Neural cell (in vitro differentiated cells): ENCODE measurements at regions not wholly inside any gene's neighbourhood (a gene's known extent, or its start where the extent isn't known, plus 50 kb on each side); places are given as distances from the start of the nearest gene placed in this dataset.

Experiments used
- H2AFZ ChIP-seq: fragments of 200-600, 300-800 bp; sonication (generic), shearing (Covaris generic); 2 replicates; pipeline ENCODE4 v1.6.0; 2014; ENCODE audit warnings: low read depth, mild to moderate bottlenecking, antibody characterized with exemption, low read length, moderate library complexity
- H3F3A ChIP-seq: fragments of 200-600 bp; shearing (Covaris generic); 2 replicates; pipeline ENCODE4 v1.6.1; 2016; ENCODE audit warnings: mild to moderate bottlenecking, moderate library complexity, mixed read lengths, antibody characterized with exemption, low read length; ENCODE audit not compliant: insufficient read depth, poor library complexity, severe bottlenecking
- H3K27ac ChIP-seq: fragments of 200-600, 300-800 bp; sonication (generic), shearing (Covaris generic); 2 replicates; pipeline ENCODE4 v1.5.1; 2014; ENCODE audit warnings: mild to moderate bottlenecking, low read length, moderate library complexity
- H3K27me3 ChIP-seq: fragments of 300-800, 200-600 bp; sonication (generic), shearing (Covaris generic); 2 replicates; pipeline ENCODE4 v1.6.0; 2014; ENCODE audit warnings: mild to moderate bottlenecking, low read depth, low read length, moderate library complexity; ENCODE audit not compliant: insufficient read depth
- H3K36me3 ChIP-seq: fragments of 300-800, 200-600 bp; sonication (generic), shearing (Covaris generic); 2 replicates; pipeline ENCODE4 v1.5.1; 2014; ENCODE audit warnings: mild to moderate bottlenecking, antibody characterized with exemption, low read length, moderate library complexity; ENCODE audit not compliant: insufficient read depth
- H3K4me2 ChIP-seq: fragments of 300-800, 200-600 bp; sonication (generic), shearing (Covaris generic); 2 replicates; pipeline ENCODE4 v1.6.0; 2014; ENCODE audit warnings: mild to moderate bottlenecking, low read length
- H3K4me3 ChIP-seq: fragments of 300-800, 200-600 bp; sonication (generic), shearing (Covaris generic); 2 replicates; pipeline ENCODE4 v1.5.1; 2014; ENCODE audit warnings: mild to moderate bottlenecking, low read length, moderate library complexity
- H3K79me2 ChIP-seq: fragments of 200-600 bp; shearing (Covaris generic); replicated peaks from 2 replicates; pipeline ENCODE4 v1.6.0; 2014; ENCODE audit warnings: mild to moderate bottlenecking, low read length, moderate library complexity; ENCODE audit not compliant: insufficient read depth
- H3K9ac ChIP-seq: fragments of 300-800, 200-600 bp; sonication (generic), shearing (Covaris generic); 2 replicates; pipeline ENCODE4 v1.6.1; 2016; ENCODE audit warnings: mild to moderate bottlenecking, low read length, mixed read lengths
- H3K9me2 ChIP-seq: fragments of 200-600 bp; shearing (Covaris generic); 2 replicates; pipeline ENCODE4 v1.6.1; 2016; ENCODE audit warnings: mild to moderate bottlenecking, low read length, mixed read lengths; ENCODE audit not compliant: insufficient read depth
- H3K9me3 ChIP-seq: fragments of 200-600, 300-800 bp; sonication (generic), shearing (Covaris generic); 2 replicates; pipeline ENCODE4 v1.6.1; 2016; ENCODE audit warnings: mild to moderate bottlenecking, mixed run types, low read length, moderate library complexity, mixed read lengths
- H4K20me1 ChIP-seq: fragments of 200-600 bp; shearing (Covaris generic); 2 replicates; pipeline ENCODE4 v1.6.1; 2016; ENCODE audit warnings: mild to moderate bottlenecking, mixed run types; ENCODE audit not compliant: insufficient read depth
- EP300 ChIP-seq: fragments of 450-650 bp; conservative IDR thresholded peaks from 2 replicates; pipeline ENCODE4 v1.6.1; 2014; ENCODE audit warnings: antibody characterized with exemption, mild to moderate bottlenecking, moderate library complexity; ENCODE audit not compliant: poor library complexity, severe bottlenecking
- EZH2 ChIP-seq: fragments of 200-600, 300-800 bp; shearing (Covaris generic), sonication (generic); IDR thresholded peaks from 2 replicates; pipeline ENCODE4 v1.6.1; 2014; ENCODE audit warnings: antibody characterized with exemption, low read length, borderline replicate concordance, mild to moderate bottlenecking; ENCODE audit not compliant: insufficient read depth, poor library complexity, severe bottlenecking
- MXI1 ChIP-seq: fragments of 450-650 bp; conservative IDR thresholded peaks from 2 replicates; pipeline ENCODE4 v1.6.1; 2014; ENCODE audit warnings: antibody characterized with exemption, mild to moderate bottlenecking; ENCODE audit not compliant: poor library complexity, severe bottlenecking
- POLR2AphosphoS5 ChIP-seq: IDR thresholded peaks from 2 replicates; pipeline ENCODE4 v1.6.1; 2012
- RAD21 ChIP-seq: fragments of 450-650 bp; conservative IDR thresholded peaks from 2 replicates; pipeline ENCODE4 v1.6.1; 2014; ENCODE audit warnings: antibody characterized with exemption, mild to moderate bottlenecking, moderate library complexity
- SMC3 ChIP-seq: fragments of 450-650 bp; conservative IDR thresholded peaks from 2 replicates; pipeline ENCODE4 v1.6.1; 2014; ENCODE audit warnings: antibody characterized with exemption, mild to moderate bottlenecking, moderate library complexity; ENCODE audit not compliant: poor library complexity
- TAF1 ChIP-seq: IDR thresholded peaks from 2 replicates; pipeline ENCODE4 v1.6.1; 2012; ENCODE audit warnings: low read depth
- TF ChIP-seq, protein P1 (sequence below): fragments of 450-650 bp; IDR thresholded peaks from 2 replicates; pipeline ENCODE4 v1.5.1; 2014; ENCODE audit warnings: antibody characterized with exemption, mild to moderate bottlenecking, moderate library complexity; ENCODE audit not compliant: poor library complexity, severe bottlenecking
- TF ChIP-seq, protein P2 (sequence below): IDR thresholded peaks from 2 replicates; pipeline ENCODE4 v1.6.1; 2012; ENCODE audit warnings: borderline replicate concordance

DNA sequence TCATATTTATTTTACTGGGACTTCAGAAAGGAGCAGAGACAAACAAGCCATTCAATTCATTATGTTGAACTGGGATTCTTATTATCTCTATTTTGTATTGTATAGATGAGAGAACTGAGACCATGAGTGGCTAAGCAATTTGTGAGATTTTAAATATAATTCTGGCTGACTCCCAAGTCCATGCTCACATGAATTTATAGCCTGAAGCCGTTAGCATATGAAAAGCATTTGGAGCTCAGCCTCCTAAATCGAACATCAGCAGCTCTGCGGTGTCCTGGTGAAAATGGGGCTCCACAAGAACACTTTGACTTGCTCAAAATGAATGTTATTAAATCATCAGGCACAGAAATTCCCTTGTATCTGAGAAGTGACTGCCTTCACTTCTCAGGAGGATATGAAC lies 96.8 kb upstream of the DPT start:
- Histone ChIP-seq H2AFZ (no peak overlapping the region), H3K36me3 (no peaks in the 10 kb centered on the region), H3K4me2 (no peak overlapping the region), H3K9ac (no peak overlapping the region), H3K27me3 (no peaks in the 10 kb centered on the region), H3K9me2 (no peaks in the 10 kb centered on the region), H3K27ac (no peak overlapping the region), H4K20me1 (no peaks in the 10 kb centered on the region), H3K4me3 (no peak overlapping the region), H3K79me2 (no peaks in the 10 kb centered on the region), H3F3A (no peaks in the 10 kb centered on the region), H3K9me3 (no peaks in the 10 kb centered on the region)
- TF ChIP-seq EP300 (no peak), POLR2AphosphoS5 (no peak), EZH2 (no peak), TAF1 (no peak), RAD21 (no peak), MXI1 (no peak), SMC3 (no peak)
- TF ChIP-seq, protein P1, sequence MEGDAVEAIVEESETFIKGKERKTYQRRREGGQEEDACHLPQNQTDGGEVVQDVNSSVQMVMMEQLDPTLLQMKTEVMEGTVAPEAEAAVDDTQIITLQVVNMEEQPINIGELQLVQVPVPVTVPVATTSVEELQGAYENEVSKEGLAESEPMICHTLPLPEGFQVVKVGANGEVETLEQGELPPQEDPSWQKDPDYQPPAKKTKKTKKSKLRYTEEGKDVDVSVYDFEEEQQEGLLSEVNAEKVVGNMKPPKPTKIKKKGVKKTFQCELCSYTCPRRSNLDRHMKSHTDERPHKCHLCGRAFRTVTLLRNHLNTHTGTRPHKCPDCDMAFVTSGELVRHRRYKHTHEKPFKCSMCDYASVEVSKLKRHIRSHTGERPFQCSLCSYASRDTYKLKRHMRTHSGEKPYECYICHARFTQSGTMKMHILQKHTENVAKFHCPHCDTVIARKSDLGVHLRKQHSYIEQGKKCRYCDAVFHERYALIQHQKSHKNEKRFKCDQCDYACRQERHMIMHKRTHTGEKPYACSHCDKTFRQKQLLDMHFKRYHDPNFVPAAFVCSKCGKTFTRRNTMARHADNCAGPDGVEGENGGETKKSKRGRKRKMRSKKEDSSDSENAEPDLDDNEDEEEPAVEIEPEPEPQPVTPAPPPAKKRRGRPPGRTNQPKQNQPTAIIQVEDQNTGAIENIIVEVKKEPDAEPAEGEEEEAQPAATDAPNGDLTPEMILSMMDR, result no peak
- TF ChIP-seq, protein P2, sequence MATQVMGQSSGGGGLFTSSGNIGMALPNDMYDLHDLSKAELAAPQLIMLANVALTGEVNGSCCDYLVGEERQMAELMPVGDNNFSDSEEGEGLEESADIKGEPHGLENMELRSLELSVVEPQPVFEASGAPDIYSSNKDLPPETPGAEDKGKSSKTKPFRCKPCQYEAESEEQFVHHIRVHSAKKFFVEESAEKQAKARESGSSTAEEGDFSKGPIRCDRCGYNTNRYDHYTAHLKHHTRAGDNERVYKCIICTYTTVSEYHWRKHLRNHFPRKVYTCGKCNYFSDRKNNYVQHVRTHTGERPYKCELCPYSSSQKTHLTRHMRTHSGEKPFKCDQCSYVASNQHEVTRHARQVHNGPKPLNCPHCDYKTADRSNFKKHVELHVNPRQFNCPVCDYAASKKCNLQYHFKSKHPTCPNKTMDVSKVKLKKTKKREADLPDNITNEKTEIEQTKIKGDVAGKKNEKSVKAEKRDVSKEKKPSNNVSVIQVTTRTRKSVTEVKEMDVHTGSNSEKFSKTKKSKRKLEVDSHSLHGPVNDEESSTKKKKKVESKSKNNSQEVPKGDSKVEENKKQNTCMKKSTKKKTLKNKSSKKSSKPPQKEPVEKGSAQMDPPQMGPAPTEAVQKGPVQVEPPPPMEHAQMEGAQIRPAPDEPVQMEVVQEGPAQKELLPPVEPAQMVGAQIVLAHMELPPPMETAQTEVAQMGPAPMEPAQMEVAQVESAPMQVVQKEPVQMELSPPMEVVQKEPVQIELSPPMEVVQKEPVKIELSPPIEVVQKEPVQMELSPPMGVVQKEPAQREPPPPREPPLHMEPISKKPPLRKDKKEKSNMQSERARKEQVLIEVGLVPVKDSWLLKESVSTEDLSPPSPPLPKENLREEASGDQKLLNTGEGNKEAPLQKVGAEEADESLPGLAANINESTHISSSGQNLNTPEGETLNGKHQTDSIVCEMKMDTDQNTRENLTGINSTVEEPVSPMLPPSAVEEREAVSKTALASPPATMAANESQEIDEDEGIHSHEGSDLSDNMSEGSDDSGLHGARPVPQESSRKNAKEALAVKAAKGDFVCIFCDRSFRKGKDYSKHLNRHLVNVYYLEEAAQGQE, result no peak

DNA sequence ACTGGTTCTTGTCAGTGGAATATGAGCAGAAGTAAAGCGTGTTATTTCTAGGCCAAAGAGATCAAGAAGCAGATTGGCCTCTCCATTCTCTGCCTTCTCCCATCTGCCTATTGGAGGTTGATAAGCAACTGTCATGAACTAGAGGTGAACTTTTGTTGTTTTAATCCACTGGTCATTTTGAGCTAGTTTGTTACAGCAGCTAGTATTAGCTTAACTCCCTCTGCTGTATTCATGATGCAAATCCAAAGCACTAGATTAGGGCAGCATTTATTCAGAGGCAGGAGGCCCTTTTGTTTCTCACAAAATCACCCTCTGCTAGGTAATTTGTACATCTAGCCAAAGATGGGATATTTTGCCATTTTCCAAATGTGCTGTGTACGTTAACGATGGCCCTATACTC lies 97.3 kb upstream of the DPT start:
- no peaks in the 10 kb centered on the region for H3F3A ChIP-seq
- no peaks in the 10 kb centered on the region for H3K27me3 ChIP-seq
- no peak overlapping the region for H3K4me2 ChIP-seq
- H3K79me2 ChIP-seq, result no peaks in the 10 kb centered on the region
- no peak overlapping the region for H3K4me3 ChIP-seq
- no peak overlapping the region for H3K9ac ChIP-seq
- no peak overlapping the region for H3K27ac ChIP-seq
- no peaks in the 10 kb centered on the region for H3K9me3 ChIP-seq
- H4K20me1 ChIP-seq, result no peaks in the 10 kb centered on the region
- H2AFZ ChIP-seq, result no peak overlapping the region
- no peaks in the 10 kb centered on the region for H3K9me2 ChIP-seq
- TF ChIP-seq POLR2AphosphoS5, result no peak
- no peak for TF ChIP-seq EZH2
- TF ChIP-seq RAD21, result no peak
- TF ChIP-seq TAF1, result no peak
- TF ChIP-seq MXI1, result no peak
- no peak for TF ChIP-seq EP300
- no peaks in the 10 kb centered on the region for H3K36me3 ChIP-seq

DNA sequence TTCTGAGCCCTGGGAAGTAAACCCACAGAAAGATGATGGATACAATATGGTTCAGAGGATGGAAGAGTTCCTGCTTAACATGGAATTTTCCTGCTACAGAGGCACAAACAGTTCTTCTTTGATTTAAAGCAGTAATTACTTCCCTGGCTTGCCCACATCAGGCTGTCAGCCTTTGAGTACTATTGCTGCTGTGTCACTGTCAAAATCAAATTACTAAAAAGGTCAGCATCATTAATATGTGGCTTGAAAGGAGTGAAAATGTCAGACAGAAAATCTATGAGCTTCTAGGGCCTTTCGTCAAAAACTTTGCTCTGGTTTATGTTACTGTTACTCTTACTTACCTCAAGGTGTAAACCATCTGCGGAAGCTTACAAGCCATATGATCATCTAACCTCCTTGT lies 98.6 kb upstream of the DPT start:
- Histone ChIP-seq H3K36me3 (no peaks in the 10 kb centered on the region), H3K9ac (no peak overlapping the region), H3K79me2 (no peaks in the 10 kb centered on the region), H3F3A (no peaks in the 10 kb centered on the region), H2AFZ (no peak overlapping the region), H3K4me2 (no peak overlapping the region), H3K4me3 (no peak overlapping the region), H3K27me3 (peaks cover 6% of the 10 kb centered on the region), H3K27ac (no peak overlapping the region), H3K9me3 (no peaks in the 10 kb centered on the region), H3K9me2 (no peaks in the 10 kb centered on the region), H4K20me1 (no peaks in the 10 kb centered on the region)
- TF ChIP-seq POLR2AphosphoS5 (no peak), TAF1 (no peak), EP300 (no peak), EZH2 (no peak), MXI1 (no peak)
- TF ChIP-seq, protein P2, result no peak
- TF ChIP-seq, protein P1, result no peak
